Spinal cord (tissue), 9 donors: ENCODE measurements at regions not wholly inside any gene's neighbourhood (a gene's known extent, or its start where the extent isn't known, plus 50 kb on each side); places are given as distances from the start of the nearest gene placed in this dataset.
A peak's percentile ranks its signal among the peaks of the same experiment; 100 is the strongest.

Experiments
- DNase-seq, 6 donors: peaks; one replicate each; pipeline versions ENCODE4 v3.0.0 to v3.0.0-alpha.2; 2013 to 2015; ENCODE audit warnings: low spot score in 6 of 6, low read depth in 4 of 6
- H3K27ac ChIP-seq: one replicate; pipeline ENCODE4 v1.5.1; 2013; ENCODE audit warnings: low read depth, low read length, control low read depth
- H3K27me3 ChIP-seq: one replicate; pipeline ENCODE4 v1.6.1; 2013; ENCODE audit warnings: low read length; ENCODE audit not compliant: control insufficient read depth, insufficient read depth
- H3K36me3 ChIP-seq: one replicate; pipeline ENCODE4 v1.6.1; 2013; ENCODE audit warnings: low read length; ENCODE audit not compliant: control insufficient read depth, insufficient read depth
- H3K4me1 ChIP-seq: one replicate; pipeline ENCODE4 v1.6.1; 2013; ENCODE audit warnings: low read length; ENCODE audit not compliant: control insufficient read depth, insufficient read depth
- H3K4me3 ChIP-seq: one replicate; pipeline ENCODE4 v1.5.1; 2013; ENCODE audit warnings: low read depth, low read length, control low read depth
- H3K9me3 ChIP-seq: one replicate; pipeline ENCODE4 v1.6.1; 2013; ENCODE audit warnings: low read length; ENCODE audit not compliant: control insufficient read depth, insufficient read depth
- WGBS: methylation state at CpG from one replicate; pipeline ENCODE4 v1.1.5; 2013; ENCODE audit warnings: missing lambda C conversion rate; ENCODE audit not compliant: insufficient coverage; 5-methylcytosine and 5-hydroxymethylcytosine counted together
- donor health status: healthy.

GRCh38 chr4:60042941-60043340 lies 1157.2 kb upstream of the ADGRL3 start:
- no peaks in the 10 kb centered on the region for H3K9me3 ChIP-seq
- H3K4me3 ChIP-seq: no peak overlapping the region
- H3K36me3 ChIP-seq: no peaks in the 10 kb centered on the region
- no peaks in the 10 kb centered on the region for H3K27me3 ChIP-seq
- DNase-seq: no peak
- H3K27ac ChIP-seq: no peak overlapping the region
- WGBS: no CpG with 5 or more reads among the region's 2 CpGs
- no peaks in the 10 kb centered on the region for H3K4me1 ChIP-seq

DNA sequence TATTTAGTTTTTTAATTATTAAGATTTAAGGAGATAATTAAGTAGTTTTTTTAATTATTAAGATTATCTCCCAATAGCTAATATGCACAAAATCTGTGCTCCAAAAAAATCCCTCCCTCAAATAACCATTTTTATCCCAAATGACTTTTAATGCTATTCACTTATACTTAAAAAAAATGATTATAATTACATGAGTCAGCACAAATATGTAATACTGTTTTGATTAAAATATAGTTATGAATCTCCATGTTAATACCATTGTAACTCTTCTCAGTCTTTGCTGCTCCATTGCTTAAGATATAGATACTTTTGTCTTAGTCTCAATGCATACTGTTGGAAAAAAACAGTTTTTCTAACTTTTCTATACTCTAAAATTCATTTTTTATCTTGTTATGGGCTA lies 1121.1 kb upstream of the ADGRL3 start:
- Histone ChIP-seq H3K9me3 (no peaks in the 10 kb centered on the region), H3K36me3 (no peaks in the 10 kb centered on the region), H3K4me1 (no peaks in the 10 kb centered on the region), H3K4me3 (no peak overlapping the region), H3K27ac (no peak overlapping the region), H3K27me3 (no peaks in the 10 kb centered on the region)
- DNase-seq: no peak

GRCh38 chr4:60081839-60082238 lies 1118.3 kb upstream of the ADGRL3 start:
- H3K4me3 ChIP-seq: no peak overlapping the region
- no peaks in the 10 kb centered on the region for H3K27me3 ChIP-seq
- H3K4me1 ChIP-seq: no peaks in the 10 kb centered on the region
- 78% methylated on average over 1 of the region's 2 CpGs for WGBS
- DNase-seq: no peak
- H3K27ac ChIP-seq: no peak overlapping the region
- no peaks in the 10 kb centered on the region for H3K36me3 ChIP-seq
- no peaks in the 10 kb centered on the region for H3K9me3 ChIP-seq

GRCh38 chr4:60088807-60089486 lies 1111.2 kb upstream of the ADGRL3 start:
- H3K4me1 ChIP-seq: no peaks in the 10 kb centered on the region
- H3K27ac ChIP-seq: no peak overlapping the region
- no peaks in the 10 kb centered on the region for H3K27me3 ChIP-seq
- 29% methylated on average over 1 of the region's 3 CpGs for WGBS
- no peaks in the 10 kb centered on the region for H3K36me3 ChIP-seq
- DNase-seq: peak in 1 of 6 donors; percentile 11
- H3K9me3 ChIP-seq: no peaks in the 10 kb centered on the region
- no peak overlapping the region for H3K4me3 ChIP-seq

- no peaks in the 10 kb centered on the region for H3K27me3 ChIP-seq
Measured at GRCh38 chr4:60089546-60090273, 1110.4 kb upstream of the ADGRL3 start.

DNA sequence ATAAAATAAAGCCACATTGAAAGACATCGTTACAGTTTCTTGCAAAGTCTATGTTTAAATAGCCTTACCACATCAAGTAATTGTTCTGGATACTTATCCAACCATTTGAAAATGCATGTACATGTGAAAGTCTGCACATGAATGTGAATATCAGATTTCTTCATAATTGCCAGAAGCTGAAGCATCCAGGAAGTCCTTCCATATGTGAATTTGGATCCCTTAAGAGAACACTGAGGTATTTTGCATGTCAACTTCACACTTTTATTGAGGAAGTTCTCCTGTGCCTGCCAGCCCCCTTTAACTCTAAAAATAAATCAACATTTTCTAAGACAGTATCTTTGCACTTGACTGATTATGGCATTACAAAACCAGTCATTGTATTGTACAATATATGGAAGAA lies 1103.5 kb upstream of the ADGRL3 start:
- Histone ChIP-seq H3K27me3 (no peaks in the 10 kb centered on the region), H3K27ac (no peak overlapping the region), H3K4me1 (no peaks in the 10 kb centered on the region), H3K9me3 (no peaks in the 10 kb centered on the region), H3K36me3 (no peaks in the 10 kb centered on the region), H3K4me3 (no peak overlapping the region)
- peak in 1 of 6 donors; percentile 53 for DNase-seq
- no CpG with 5 or more reads among the region's 1 CpG for WGBS

More at GRCh38 chr4:60089546-60090273, 1110.4 kb upstream of the ADGRL3 start:
- Histone ChIP-seq H3K27ac (no peak overlapping the region), H3K36me3 (no peaks in the 10 kb centered on the region), H3K9me3 (no peaks in the 10 kb centered on the region), H3K4me1 (no peaks in the 10 kb centered on the region), H3K4me3 (no peak overlapping the region)
- no CpG with 5 or more reads among the region's 3 CpGs for WGBS
- DNase-seq: no peak

DNA sequence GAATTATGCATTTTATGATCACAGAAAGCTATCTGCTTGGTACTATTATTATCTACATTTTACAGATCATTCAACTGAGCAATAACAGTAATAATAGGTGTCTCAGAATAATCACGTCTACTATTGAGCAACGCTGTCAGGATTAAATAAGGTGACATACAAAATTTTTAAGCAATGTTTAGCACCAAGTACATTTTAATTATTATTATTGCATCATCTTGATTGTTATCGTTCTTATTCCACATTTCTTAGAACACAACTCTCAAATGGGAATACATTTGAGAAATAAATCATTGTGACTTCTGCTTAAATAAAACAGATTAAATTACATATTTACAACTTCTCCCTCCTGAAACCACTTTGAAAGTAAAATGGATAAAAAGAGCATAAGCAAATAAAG lies 1083.5 kb upstream of the ADGRL3 start:
- no peak for DNase-seq
- H3K9me3 ChIP-seq: no peaks in the 10 kb centered on the region
- WGBS: no CpG with 5 or more reads among the region's 3 CpGs
- H3K36me3 ChIP-seq: no peaks in the 10 kb centered on the region
- H3K4me1 ChIP-seq: no peaks in the 10 kb centered on the region
- H3K4me3 ChIP-seq: no peak overlapping the region
- H3K27me3 ChIP-seq: no peaks in the 10 kb centered on the region
- no peak overlapping the region for H3K27ac ChIP-seq

DNA sequence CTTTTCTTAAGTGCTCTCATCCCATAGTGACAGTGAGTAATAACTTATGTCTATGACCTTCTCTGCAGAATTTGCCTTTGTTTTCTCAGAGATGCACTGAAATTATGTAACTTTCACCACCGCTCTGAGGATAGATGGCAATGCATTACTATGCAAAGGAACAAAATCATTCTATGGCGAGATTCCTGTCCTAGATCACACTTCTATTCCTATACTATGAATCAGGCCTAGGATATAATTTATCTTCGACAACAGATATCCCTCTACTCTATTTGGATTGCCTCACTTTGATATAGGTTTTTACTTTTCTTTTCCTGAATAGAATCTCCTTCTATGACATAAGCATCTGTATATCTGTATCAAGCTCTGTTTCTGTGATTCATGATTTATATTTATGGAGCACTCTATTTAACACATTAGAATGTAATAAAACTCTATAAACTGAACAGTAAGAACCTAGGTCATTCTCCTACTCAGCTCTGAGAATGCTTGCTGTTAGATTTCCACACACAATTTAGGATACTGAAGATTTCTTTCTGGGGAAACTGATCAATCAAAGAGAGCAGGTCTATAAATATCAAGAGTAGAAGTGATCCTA lies 1082.3 kb upstream of the ADGRL3 start:
- Histone ChIP-seq H3K4me1 (no peaks in the 10 kb centered on the region), H3K9me3 (no peaks in the 10 kb centered on the region), H3K27ac (no peak overlapping the region), H3K27me3 (no peaks in the 10 kb centered on the region), H3K4me3 (no peak overlapping the region), H3K36me3 (no peaks in the 10 kb centered on the region)
- no CpG with 5 or more reads among the region's 3 CpGs for whole genome bisulfite sequencing
- no peak for DNase-seq

GRCh38 chr4:60122820-60123219 lies 1077.3 kb upstream of the ADGRL3 start:
- no peaks in the 10 kb centered on the region for H3K27me3 ChIP-seq
- WGBS: no CpG with 5 or more reads among the region's 6 CpGs

DNA sequence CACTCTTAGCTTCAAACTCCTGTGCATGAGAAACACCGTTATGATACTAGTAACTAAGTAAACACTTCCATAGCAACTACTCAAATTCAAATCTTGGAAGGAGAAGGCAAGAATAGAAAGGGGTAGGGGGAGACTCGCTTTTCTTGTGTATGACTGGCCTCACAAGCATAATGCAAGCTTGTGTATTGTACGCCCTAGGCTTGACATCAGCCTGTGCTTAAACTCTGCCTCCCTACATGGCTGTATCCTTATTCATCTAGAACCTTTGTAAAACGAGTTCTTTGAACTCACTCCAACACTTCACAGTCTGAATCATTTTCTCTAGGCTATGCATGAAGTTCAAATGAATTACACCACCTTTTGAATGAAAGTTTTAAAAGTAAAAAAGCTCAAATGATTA lies 1071.2 kb upstream of the ADGRL3 start:
- H3K4me3 ChIP-seq: no peak overlapping the region
- H3K27me3 ChIP-seq: no peaks in the 10 kb centered on the region
- no peaks in the 10 kb centered on the region for H3K36me3 ChIP-seq
- WGBS: 100% methylated on average over 1 of the region's 4 CpGs
- peak in 1 of 6 donors; percentile 7 for DNase-seq
- H3K27ac ChIP-seq: peak overlapping the region; percentile 3
- no peaks in the 10 kb centered on the region for H3K4me1 ChIP-seq
- H3K9me3 ChIP-seq: no peaks in the 10 kb centered on the region

More at GRCh38 chr4:60122820-60123219, 1077.3 kb upstream of the ADGRL3 start:
- H3K9me3 ChIP-seq: no peaks in the 10 kb centered on the region
- no peak overlapping the region for H3K4me3 ChIP-seq
- no peak overlapping the region for H3K27ac ChIP-seq
- DNase-seq: no peak
- H3K36me3 ChIP-seq: no peaks in the 10 kb centered on the region
- H3K4me1 ChIP-seq: no peaks in the 10 kb centered on the region
